Breast epithelium (tissue), 4 donors: ENCODE measurements at regions not wholly inside any gene's neighbourhood (a gene's known extent, or its start where the extent isn't known, plus 50 kb on each side); places are given as distances from the start of the nearest gene placed in this dataset.

Source experiments
- DNase-seq, 2 donors: peaks; one replicate each; pipeline ENCODE4 v3.0.0-alpha.2; 2019; ENCODE audit warnings: low spot score in 2 of 2
- H3K27ac ChIP-seq, 2 donors: fragments of 200-600 bp; sonication (generic) in 1 of 2; one replicate each; pipeline ENCODE4 v1.5.1; 2016 to 2019; ENCODE audit warnings: mild to moderate bottlenecking in 1 of 2
- H3K27me3 ChIP-seq, 2 donors: fragments of 200-600 bp; sonication (generic) in 1 of 2; one replicate each; pipeline versions ENCODE4 v1.5.1 to v1.6.0; 2017 to 2019; ENCODE audit warnings: control low read depth in 1 of 2, mild to moderate bottlenecking in 1 of 2
- H3K36me3 ChIP-seq: fragments of 200-600 bp; one replicate; pipeline ENCODE4 v1.5.1; 2019
- H3K4me1 ChIP-seq, 2 donors: fragments of 200-600 bp; sonication (generic); one replicate each; pipeline ENCODE4 v1.5.1; 2016 to 2019; ENCODE audit warnings: control low read depth in 1 of 2
- H3K4me3 ChIP-seq, 3 donors: fragments of 200-600 bp; sonication (generic); 1 replicate in 2 of 3; 2 replicates in 1 of 3; pipeline ENCODE4 v1.5.1; 2016 to 2019; ENCODE audit warnings: mild to moderate bottlenecking in 3 of 3, moderate library complexity in 2 of 3
- H3K9me3 ChIP-seq, 2 donors: fragments of 200-600 bp; sonication (generic) in 1 of 2; one replicate each; pipeline ENCODE4 v1.5.1; 2016 to 2019; ENCODE audit warnings: control low read depth in 1 of 2
- POLR2A ChIP-seq: fragments of 450-650 bp; IDR thresholded peaks from one replicate; pipeline ENCODE4 v1.6.1; 2016; ENCODE audit warnings: antibody characterized with exemption, mild to moderate bottlenecking, moderate library complexity
- POLR2AphosphoS5 ChIP-seq, 3 donors: sonication (generic); formaldehyde crosslinking; IDR thresholded peaks; one replicate each; pipeline ENCODE4 v1.6.1; 2017; ENCODE audit warnings: antibody characterized with exemption in 3 of 3
- intact Hi-C: fragments of 100-400 bp; cut with DNase I; formaldehyde crosslinking; loops from one replicate; pipeline ENCODE4 v1.15.1; 2023; ENCODE audit warnings: low total_unique reads
- TF ChIP-seq, protein P1 (sequence below), 3 donors: fragments of 450-650 bp; IDR thresholded peaks; one replicate each; pipeline ENCODE4 v1.5.1; 2016 to 2017; ENCODE audit warnings: antibody characterized with exemption in 3 of 3, mild to moderate bottlenecking in 3 of 3, moderate library complexity in 3 of 3

- peaks cover 0 to 50% of the 10 kb centered on the region in 2 donors for H3K27me3 ChIP-seq
- H3K4me3 ChIP-seq: no peak overlapping the region
- no peaks in the 10 kb centered on the region for H3K4me1 ChIP-seq
- no peak overlapping the region for H3K27ac ChIP-seq
- no peak for TF ChIP-seq POLR2AphosphoS5 (IDR thresholded peaks at IDR 0.05)
- TF ChIP-seq, protein P1, sequence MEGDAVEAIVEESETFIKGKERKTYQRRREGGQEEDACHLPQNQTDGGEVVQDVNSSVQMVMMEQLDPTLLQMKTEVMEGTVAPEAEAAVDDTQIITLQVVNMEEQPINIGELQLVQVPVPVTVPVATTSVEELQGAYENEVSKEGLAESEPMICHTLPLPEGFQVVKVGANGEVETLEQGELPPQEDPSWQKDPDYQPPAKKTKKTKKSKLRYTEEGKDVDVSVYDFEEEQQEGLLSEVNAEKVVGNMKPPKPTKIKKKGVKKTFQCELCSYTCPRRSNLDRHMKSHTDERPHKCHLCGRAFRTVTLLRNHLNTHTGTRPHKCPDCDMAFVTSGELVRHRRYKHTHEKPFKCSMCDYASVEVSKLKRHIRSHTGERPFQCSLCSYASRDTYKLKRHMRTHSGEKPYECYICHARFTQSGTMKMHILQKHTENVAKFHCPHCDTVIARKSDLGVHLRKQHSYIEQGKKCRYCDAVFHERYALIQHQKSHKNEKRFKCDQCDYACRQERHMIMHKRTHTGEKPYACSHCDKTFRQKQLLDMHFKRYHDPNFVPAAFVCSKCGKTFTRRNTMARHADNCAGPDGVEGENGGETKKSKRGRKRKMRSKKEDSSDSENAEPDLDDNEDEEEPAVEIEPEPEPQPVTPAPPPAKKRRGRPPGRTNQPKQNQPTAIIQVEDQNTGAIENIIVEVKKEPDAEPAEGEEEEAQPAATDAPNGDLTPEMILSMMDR (IDR thresholded peaks at IDR 0.05): no peak
- no peak for TF ChIP-seq POLR2A
- intact Hi-C loops: no loop called here
- no peaks in the 10 kb centered on the region for H3K9me3 ChIP-seq
- H3K36me3 ChIP-seq: no peaks in the 10 kb centered on the region
- no peak for DNase-seq
Observed at GRCh38 chr22:49101225-49101624, 726.4 kb downstream of the BRD1 start.

- peaks cover 0 to 46% of the 10 kb centered on the region in 2 donors for H3K27me3 ChIP-seq
- DNase-seq: no peak
- H3K4me3 ChIP-seq: no peak overlapping the region
- H3K9me3 ChIP-seq: no peaks in the 10 kb centered on the region
- intact Hi-C loops: no loop called here
- no peak overlapping the region for H3K27ac ChIP-seq
- H3K36me3 ChIP-seq: no peaks in the 10 kb centered on the region
- no peaks in the 10 kb centered on the region for H3K4me1 ChIP-seq
- no peak for TF ChIP-seq POLR2AphosphoS5 (IDR thresholded peaks at IDR 0.05)
- TF ChIP-seq, protein P1 (IDR thresholded peaks at IDR 0.05): no peak
- TF ChIP-seq POLR2A: no peak
Observed at GRCh38 chr22:49100773-49101172, 726.9 kb downstream of the BRD1 start.

GRCh38 chr22:49100316-49100715 is 727.4 kb downstream of the BRD1 start:
- H3K27me3 ChIP-seq: peaks cover 0 to 41% of the 10 kb centered on the region in 2 donors
- no peak for DNase-seq

GRCh38 chr22:49099496-49100124 is 728.1 kb downstream of the BRD1 start:
- Histone ChIP-seq H3K27me3 (peaks cover 0 to 39% of the 10 kb centered on the region in 2 donors), H3K9me3 (no peaks in the 10 kb centered on the region), H3K4me3 (no peak overlapping the region), H3K27ac (no peak overlapping the region), H3K4me1 (no peaks in the 10 kb centered on the region), H3K36me3 (no peaks in the 10 kb centered on the region)
- no peak for DNase-seq
- TF ChIP-seq POLR2AphosphoS5 (IDR thresholded peaks at IDR 0.05) (no peak), POLR2A (no peak)
- TF ChIP-seq, protein P1 (IDR thresholded peaks at IDR 0.05): no peak
- intact Hi-C loops: no loop called here

More at GRCh38 chr22:49100316-49100715, 727.4 kb downstream of the BRD1 start:
- H3K27ac ChIP-seq: no peak overlapping the region
- no peaks in the 10 kb centered on the region for H3K9me3 ChIP-seq
- H3K4me1 ChIP-seq: no peaks in the 10 kb centered on the region
- TF ChIP-seq, protein P1 (IDR thresholded peaks at IDR 0.05): no peak
- no peak for TF ChIP-seq POLR2A
- TF ChIP-seq POLR2AphosphoS5 (IDR thresholded peaks at IDR 0.05): no peak
- intact Hi-C loops: no loop called here
- H3K4me3 ChIP-seq: no peak overlapping the region
- no peaks in the 10 kb centered on the region for H3K36me3 ChIP-seq

GRCh38 chr22:49099089-49099488 is 728.6 kb downstream of the BRD1 start:
- peaks cover 0 to 39% of the 10 kb centered on the region in 2 donors for H3K27me3 ChIP-seq
- TF ChIP-seq, protein P1 (IDR thresholded peaks at IDR 0.05): no peak
- TF ChIP-seq POLR2AphosphoS5 (IDR thresholded peaks at IDR 0.05): no peak
- no peak for TF ChIP-seq POLR2A
- intact Hi-C loops: no loop called here

More at GRCh38 chr22:49099089-49099488, 728.6 kb downstream of the BRD1 start:
- DNase-seq: no peak
- Histone ChIP-seq H3K27ac (no peak overlapping the region), H3K4me3 (no peak overlapping the region), H3K36me3 (no peaks in the 10 kb centered on the region), H3K4me1 (no peaks in the 10 kb centered on the region), H3K9me3 (no peaks in the 10 kb centered on the region)
